GM12892 (cell line): ENCODE measurements at regions not wholly inside any gene's neighbourhood (a gene's known extent, or its start where the extent isn't known, plus 50 kb on each side); places are given as distances from the start of the nearest gene placed in this dataset.

Experiments
- POLR2A ChIP-seq: IDR thresholded peaks from 2 replicates; pipeline ENCODE4 v1.6.1; 2011; ENCODE audit warnings: low read depth, low read length, control low read depth
- POLR2AphosphoS5 ChIP-seq: IDR thresholded peaks from 2 replicates; pipeline ENCODE4 v1.6.1; 2011; ENCODE audit warnings: low read depth, low read length, control low read depth
- TAF1 ChIP-seq: IDR thresholded peaks from 2 replicates; pipeline ENCODE4 v1.6.1; 2011; ENCODE audit warnings: low read depth, mild to moderate bottlenecking, control low read depth, low read length, borderline replicate concordance

GRCh38 chr13:79121286-79121685 is 284.8 kb downstream of the RBM26 start:
- TF ChIP-seq POLR2AphosphoS5 (no peak), TAF1 (no peak), POLR2A (no peak)
